ENCODE measurements at regions not wholly inside any gene's neighbourhood (a gene's known extent, or its start where the extent isn't known, plus 50 kb on each side); places are given as distances from the start of the nearest gene placed in this dataset.
"Not testable (repeated sequence)": the region's sequence is repeated elsewhere in the genome, so short reads cannot be mapped to it uniquely, and the experiment has no call there.

DNA sequence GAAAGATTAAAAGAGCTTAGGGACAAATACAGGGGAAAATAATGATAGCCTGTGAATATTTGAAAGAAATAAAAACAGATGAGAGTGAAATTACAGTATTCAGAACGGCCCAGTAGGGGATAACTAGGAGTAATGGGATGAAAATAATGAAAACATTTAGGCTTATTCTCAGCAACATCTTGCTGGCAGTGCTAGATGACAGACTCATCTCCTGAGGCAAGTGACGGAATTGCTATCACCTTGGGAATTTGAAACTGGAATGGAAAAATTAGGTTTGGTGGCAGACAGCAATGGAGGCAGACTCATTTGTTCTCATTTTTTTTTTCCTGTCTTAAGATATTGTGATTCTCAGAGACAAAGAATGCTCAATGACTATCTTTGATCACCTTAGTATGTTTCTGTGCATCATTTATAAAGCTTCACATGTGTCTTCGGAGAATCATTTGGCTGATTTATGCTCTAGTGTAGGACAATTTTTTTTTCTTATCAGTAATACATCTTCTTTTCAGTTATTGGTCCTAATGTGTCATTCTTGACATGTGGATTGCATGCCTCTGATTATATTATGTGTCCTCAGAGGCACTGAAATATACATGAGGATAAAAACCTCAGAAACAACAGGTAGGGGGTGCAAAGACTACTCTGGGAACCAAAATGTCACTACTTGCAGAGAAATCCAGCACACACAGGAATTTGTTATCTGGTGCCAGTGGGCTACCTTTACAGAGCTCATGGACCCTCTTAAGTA, 711.7 kb downstream of the EDEM1 start:
- ChIA-PET CTCF (interaction anchor here (1.0 to 1.4 kb wide), 3 partner anchors 9 to 34 kb away, joined by 3 to 4 read pairs (median 3); no protein-coding TSS in a partner anchor), POLR2A (no interaction called here)
- no peak for DNase-seq (ENCODE audit: extremely low spot score)
- TF ChIP-seq, protein P1, sequence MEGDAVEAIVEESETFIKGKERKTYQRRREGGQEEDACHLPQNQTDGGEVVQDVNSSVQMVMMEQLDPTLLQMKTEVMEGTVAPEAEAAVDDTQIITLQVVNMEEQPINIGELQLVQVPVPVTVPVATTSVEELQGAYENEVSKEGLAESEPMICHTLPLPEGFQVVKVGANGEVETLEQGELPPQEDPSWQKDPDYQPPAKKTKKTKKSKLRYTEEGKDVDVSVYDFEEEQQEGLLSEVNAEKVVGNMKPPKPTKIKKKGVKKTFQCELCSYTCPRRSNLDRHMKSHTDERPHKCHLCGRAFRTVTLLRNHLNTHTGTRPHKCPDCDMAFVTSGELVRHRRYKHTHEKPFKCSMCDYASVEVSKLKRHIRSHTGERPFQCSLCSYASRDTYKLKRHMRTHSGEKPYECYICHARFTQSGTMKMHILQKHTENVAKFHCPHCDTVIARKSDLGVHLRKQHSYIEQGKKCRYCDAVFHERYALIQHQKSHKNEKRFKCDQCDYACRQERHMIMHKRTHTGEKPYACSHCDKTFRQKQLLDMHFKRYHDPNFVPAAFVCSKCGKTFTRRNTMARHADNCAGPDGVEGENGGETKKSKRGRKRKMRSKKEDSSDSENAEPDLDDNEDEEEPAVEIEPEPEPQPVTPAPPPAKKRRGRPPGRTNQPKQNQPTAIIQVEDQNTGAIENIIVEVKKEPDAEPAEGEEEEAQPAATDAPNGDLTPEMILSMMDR (IDR thresholded peaks at IDR 0.05; ENCODE audit: control extremely low read depth, extremely low read depth, low read depth, missing control alignments) = no peak

DNA sequence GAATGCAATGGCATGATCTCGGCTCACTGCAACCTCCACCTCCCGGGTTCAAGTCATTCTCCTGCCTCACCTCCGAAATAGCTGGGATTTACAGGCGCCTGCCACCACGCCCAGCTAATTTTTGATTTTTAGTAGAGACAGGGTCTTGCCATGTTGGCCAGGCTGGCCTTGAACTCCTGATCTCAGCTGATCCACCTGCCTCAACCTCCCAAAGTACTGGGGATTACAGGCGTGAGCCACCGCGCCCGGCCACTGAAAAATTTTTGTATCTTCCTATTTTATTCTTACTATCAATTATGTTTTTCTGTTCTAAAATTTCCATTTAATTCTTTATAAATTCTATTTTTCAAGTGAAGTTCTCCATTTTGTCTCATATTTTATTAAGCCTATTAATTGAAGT, 730.4 kb downstream of the EDEM1 start:
- CTCF ChIA-PET = no interaction called here
- no peak for DNase-seq (ENCODE audit: extremely low spot score)
- POLR2A ChIA-PET = no interaction called here
- TF ChIP-seq, protein P1 (IDR thresholded peaks at IDR 0.05; ENCODE audit: control extremely low read depth, extremely low read depth, low read depth, missing control alignments) = no peak

DNA sequence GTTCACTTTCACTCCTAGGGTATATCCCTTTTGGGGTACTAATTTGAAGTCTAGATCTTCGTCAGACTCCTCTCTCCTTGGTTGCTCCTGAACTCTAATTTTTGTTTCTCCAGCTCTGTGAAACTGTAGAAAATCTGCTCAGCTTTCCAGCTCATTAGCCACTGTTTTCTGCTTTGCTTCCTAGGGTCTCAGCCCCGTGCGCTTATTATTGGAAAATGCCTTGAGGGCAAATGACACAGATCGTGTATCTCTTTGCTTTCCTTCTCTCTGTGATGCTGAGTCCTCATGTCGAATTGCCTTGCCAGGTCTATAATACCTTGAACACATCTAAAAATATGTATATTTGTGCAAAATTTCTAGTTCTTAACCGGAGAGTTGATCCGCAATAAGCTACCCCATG, 731.1 kb downstream of the EDEM1 start:
- POLR2A ChIA-PET = no interaction called here
- TF ChIP-seq, protein P1 (IDR thresholded peaks at IDR 0.05; ENCODE audit: control extremely low read depth, extremely low read depth, low read depth, missing control alignments) = no peak
- DNase-seq (ENCODE audit: extremely low spot score) = no peak
- CTCF ChIA-PET = no interaction called here

DNA sequence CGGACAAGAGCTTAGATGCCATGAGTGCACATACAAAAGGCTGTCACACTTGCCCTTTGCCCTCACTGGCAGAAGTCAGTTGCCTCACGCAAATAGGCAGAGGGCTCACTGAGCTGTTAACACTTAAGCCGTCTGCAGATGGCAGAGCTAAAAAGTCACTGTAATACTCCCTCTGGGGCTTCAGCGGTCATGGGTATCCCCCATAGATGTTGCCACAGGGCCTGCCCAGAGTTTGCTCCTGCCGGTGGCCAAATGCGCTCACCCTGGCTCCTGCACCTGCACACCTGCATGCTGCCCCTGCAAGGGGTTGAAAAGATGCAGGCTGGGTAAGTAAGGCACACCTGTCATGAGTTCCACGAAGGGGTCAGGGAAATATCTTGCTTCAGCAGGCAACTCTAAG, 741.5 kb downstream of the EDEM1 start:
- DNase-seq (ENCODE audit: extremely low spot score) = no peak
- TF ChIP-seq, protein P1 (IDR thresholded peaks at IDR 0.05; ENCODE audit: control extremely low read depth, extremely low read depth, low read depth, missing control alignments) = no peak
- CTCF ChIA-PET = no interaction called here
- POLR2A ChIA-PET = no interaction called here

DNA sequence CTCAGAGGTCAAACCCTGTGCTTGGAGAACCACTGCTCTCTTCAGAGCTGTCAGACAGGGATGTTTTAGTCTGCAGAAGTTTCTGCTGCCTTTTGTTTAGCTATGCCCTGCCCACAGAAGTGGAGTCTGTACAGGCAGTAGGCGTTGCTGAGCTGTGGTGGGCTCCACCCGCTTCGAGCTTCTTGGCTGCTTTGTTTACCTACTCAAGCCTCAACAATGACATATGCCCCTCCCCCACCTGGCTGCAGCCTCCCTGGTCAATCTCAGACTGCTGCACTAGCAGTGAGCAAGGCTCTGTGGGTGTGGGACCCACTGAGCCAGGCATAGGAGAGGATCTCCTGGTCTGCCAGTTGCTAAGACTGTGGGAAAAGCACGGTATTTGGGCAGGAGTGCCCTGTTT, 756.6 kb downstream of the EDEM1 start:
- CTCF ChIA-PET; DNase-seq (ENCODE audit: extremely low spot score); POLR2A ChIA-PET: not testable (repeated sequence)

DNA sequence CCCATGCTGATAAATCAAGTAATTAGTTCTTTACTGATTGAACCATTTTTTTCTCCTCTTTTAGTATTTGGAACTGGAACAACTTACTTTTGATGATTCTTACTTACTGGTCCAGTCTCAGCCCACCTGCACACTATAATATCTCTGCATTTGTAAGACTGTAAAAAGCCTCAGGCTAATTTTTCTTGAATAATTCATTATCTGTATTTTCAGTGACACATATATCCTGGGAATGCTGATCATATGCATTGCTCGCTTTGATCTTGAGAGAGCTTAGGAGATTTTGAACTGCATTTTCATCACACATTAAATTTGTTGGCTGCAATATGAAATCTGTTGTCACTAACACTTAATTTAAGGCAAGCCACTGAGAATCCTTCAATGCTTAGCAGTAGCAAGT, 760.6 kb downstream of the EDEM1 start:
- DNase-seq (ENCODE audit: extremely low spot score) = no peak
- ChIA-PET CTCF (no interaction called here), POLR2A (no interaction called here)
- TF ChIP-seq, protein P1 (IDR thresholded peaks at IDR 0.05; ENCODE audit: control extremely low read depth, extremely low read depth, low read depth, missing control alignments) = no peak

DNA sequence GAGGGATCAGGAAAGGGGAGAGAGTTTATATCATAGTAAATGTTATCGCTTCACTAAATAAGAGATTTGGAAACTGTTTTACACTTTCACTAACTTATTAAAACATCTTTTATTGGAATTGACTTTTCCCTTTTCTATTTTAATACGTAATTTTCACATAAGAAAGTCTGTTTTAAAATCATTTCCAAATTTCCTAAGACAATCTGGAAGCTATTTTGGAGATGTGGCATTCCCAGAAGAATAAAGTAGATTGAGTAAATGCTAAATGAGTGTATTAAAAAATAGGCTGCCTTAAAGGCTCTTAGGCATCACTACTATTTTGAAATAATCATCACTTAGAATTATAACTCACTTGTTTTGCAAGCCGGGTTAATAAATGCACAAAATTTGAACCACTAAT, 763.5 kb downstream of the EDEM1 start:
- ChIA-PET POLR2A (no interaction called here), CTCF (no interaction called here)
- no peak for DNase-seq (ENCODE audit: extremely low spot score)
- TF ChIP-seq, protein P1 (IDR thresholded peaks at IDR 0.05; ENCODE audit: control extremely low read depth, extremely low read depth, low read depth, missing control alignments) = no peak
